GM12892 (cell line): ENCODE measurements at regions not wholly inside any gene's neighbourhood (a gene's known extent, or its start where the extent isn't known, plus 50 kb on each side); places are given as distances from the start of the nearest gene placed in this dataset.

Source experiments
- POLR2A ChIP-seq: IDR thresholded peaks from 2 replicates; pipeline ENCODE4 v1.6.1; 2011; ENCODE audit warnings: low read depth, low read length, control low read depth
- POLR2AphosphoS5 ChIP-seq: IDR thresholded peaks from 2 replicates; pipeline ENCODE4 v1.6.1; 2011; ENCODE audit warnings: low read depth, low read length, control low read depth

- TF ChIP-seq POLR2A, result no peak
- no peak for TF ChIP-seq POLR2AphosphoS5
Measured at GRCh38 chr16:65919145-65919985, 447.1 kb upstream of the CDH5 start.
